Liver (tissue), 2 donors: ENCODE measurements at regions not wholly inside any gene's neighbourhood (a gene's known extent, or its start where the extent isn't known, plus 50 kb on each side); places are given as distances from the start of the nearest gene placed in this dataset.

Source experiments
- TF ChIP-seq, protein P1 (sequence below): fragments of 150-350 bp; IDR thresholded peaks from 2 replicates; pipeline ENCODE4 v1.5.1; 2017; ENCODE audit warnings: improper control_type of control experiment, low read depth, low read length; ENCODE audit not compliant: missing input control
- TF ChIP-seq, protein P2 (sequence below): IDR thresholded peaks from 2 replicates; pipeline ENCODE4 v1.6.1; 2016; ENCODE audit warnings: antibody characterized with exemption
- donor health status: healthy.

DNA sequence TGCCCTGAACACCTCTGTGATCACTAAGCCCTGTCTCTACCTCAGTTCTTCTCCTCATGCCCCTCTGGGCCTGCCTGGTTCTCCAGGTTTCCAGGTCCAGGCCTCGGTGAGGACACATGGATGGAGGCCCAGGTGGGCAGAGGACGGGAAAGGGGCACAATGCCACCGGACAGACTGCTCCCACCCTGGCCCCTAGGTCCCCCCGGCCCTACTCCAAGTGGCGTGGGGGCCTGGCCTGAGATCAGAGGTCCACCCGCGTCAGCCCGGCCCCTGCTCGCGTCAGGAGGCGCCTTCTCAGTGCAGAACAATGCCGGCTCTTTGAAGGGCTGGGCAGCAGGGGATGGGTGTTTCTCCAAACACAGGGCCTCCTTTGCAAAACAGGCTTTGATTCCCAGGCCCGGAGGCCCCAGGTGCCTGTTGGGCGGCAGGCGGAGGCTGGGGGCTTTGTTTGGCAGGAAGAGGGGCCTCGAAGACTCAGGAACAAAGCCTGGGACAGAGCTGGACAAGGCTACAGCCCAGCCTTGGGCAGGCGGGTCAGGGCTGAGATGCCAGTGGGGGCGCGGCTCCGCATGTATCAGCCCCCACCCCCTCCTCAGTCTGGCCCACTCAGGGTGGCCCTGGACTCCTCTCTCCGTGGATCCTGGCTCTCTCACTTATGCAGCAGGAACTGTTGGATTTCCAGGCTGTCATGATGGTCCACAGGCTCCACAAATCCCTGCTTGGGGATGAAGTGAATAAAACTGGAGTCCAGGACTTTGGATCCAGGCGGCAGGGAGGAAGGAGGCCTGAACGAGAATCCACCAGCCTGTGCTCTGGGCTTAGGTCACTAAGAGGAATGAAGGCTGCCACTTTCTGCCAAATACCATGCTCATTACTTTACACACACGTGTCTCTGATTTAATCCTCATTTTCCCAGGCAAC, 77.4 kb upstream of the SLC2A1 start:
- TF ChIP-seq, protein P1, sequence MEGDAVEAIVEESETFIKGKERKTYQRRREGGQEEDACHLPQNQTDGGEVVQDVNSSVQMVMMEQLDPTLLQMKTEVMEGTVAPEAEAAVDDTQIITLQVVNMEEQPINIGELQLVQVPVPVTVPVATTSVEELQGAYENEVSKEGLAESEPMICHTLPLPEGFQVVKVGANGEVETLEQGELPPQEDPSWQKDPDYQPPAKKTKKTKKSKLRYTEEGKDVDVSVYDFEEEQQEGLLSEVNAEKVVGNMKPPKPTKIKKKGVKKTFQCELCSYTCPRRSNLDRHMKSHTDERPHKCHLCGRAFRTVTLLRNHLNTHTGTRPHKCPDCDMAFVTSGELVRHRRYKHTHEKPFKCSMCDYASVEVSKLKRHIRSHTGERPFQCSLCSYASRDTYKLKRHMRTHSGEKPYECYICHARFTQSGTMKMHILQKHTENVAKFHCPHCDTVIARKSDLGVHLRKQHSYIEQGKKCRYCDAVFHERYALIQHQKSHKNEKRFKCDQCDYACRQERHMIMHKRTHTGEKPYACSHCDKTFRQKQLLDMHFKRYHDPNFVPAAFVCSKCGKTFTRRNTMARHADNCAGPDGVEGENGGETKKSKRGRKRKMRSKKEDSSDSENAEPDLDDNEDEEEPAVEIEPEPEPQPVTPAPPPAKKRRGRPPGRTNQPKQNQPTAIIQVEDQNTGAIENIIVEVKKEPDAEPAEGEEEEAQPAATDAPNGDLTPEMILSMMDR, result no peak
- TF ChIP-seq, protein P2, sequence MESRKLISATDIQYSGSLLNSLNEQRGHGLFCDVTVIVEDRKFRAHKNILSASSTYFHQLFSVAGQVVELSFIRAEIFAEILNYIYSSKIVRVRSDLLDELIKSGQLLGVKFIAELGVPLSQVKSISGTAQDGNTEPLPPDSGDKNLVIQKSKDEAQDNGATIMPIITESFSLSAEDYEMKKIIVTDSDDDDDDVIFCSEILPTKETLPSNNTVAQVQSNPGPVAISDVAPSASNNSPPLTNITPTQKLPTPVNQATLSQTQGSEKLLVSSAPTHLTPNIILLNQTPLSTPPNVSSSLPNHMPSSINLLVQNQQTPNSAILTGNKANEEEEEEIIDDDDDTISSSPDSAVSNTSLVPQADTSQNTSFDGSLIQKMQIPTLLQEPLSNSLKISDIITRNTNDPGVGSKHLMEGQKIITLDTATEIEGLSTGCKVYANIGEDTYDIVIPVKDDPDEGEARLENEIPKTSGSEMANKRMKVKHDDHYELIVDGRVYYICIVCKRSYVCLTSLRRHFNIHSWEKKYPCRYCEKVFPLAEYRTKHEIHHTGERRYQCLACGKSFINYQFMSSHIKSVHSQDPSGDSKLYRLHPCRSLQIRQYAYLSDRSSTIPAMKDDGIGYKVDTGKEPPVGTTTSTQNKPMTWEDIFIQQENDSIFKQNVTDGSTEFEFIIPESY, result no peak
